H7 (cell line): ENCODE measurements at regions not wholly inside any gene's neighbourhood (a gene's known extent, or its start where the extent isn't known, plus 50 kb on each side); places are given as distances from the start of the nearest gene placed in this dataset.
"Not testable (repeated sequence)": the region's sequence is repeated elsewhere in the genome, so short reads cannot be mapped to it uniquely, and the experiment has no call there.

Source experiments
- DNase-seq: peaks from one replicate; pipeline ENCODE4 v3.0.0; 2012
- H3K27me3 ChIP-seq: 2 replicates; pipeline ENCODE4 v1.6.0; 2011; ENCODE audit warnings: mild to moderate bottlenecking, low read length; ENCODE audit not compliant: control insufficient read depth, insufficient read depth
- H3K36me3 ChIP-seq: replicated peaks from 2 replicates; pipeline ENCODE4 v1.5.1; 2011; ENCODE audit warnings: low read length; ENCODE audit not compliant: control insufficient read depth, insufficient read depth
- H3K4me3 ChIP-seq: 2 replicates; pipeline ENCODE4 v1.5.1; 2011; ENCODE audit warnings: low read depth, mild to moderate bottlenecking, control low read depth, low read length, moderate library complexity; ENCODE audit not compliant: insufficient read depth

DNA sequence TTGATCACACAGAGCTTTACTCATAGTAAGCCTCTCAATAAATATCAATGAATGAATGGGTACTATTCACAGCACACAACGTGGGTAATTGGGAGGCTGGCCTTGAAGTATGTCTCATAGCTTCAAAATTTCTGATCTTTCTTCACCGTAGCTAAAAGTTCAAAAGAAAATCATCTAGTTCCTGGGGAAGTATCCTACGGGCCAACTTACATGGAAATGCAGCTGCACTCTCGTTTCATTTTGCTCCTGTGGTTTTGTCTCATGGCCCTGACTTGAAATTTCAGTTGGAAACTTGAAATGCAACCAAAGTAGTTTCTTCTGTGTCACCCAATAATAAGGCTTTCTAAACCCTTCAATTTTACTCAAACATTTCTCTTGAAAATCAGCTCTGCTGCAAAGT is 76.1 kb upstream of the CNIH3 start:
- no peaks in the 10 kb centered on the region for H3K27me3 ChIP-seq
- DNase-seq: no peak
- H3K36me3 ChIP-seq: no peaks in the 10 kb centered on the region
- H3K4me3 ChIP-seq: no peak overlapping the region

DNA sequence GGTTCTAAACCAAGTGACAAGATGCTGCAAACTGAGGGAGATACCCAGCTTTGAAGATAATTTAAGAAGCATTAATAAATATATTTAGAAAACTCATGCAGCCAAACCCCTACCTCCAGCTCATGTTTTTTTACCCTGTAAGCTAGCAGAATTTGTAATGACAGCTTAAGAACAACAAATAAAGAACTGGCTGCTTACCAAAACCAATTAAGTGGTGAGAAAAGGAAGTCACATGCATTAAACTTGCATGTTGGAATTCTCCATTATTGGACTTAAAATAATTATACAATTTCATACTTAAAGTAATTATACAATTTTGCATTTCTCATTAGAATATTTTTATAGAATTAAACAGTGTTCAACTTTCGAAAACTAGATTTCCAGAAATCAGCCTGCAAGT is 75.6 kb upstream of the CNIH3 start:
- Histone ChIP-seq H3K27me3 (no peaks in the 10 kb centered on the region), H3K4me3 (no peak overlapping the region), H3K36me3 (no peaks in the 10 kb centered on the region)
- no peak for DNase-seq

DNA sequence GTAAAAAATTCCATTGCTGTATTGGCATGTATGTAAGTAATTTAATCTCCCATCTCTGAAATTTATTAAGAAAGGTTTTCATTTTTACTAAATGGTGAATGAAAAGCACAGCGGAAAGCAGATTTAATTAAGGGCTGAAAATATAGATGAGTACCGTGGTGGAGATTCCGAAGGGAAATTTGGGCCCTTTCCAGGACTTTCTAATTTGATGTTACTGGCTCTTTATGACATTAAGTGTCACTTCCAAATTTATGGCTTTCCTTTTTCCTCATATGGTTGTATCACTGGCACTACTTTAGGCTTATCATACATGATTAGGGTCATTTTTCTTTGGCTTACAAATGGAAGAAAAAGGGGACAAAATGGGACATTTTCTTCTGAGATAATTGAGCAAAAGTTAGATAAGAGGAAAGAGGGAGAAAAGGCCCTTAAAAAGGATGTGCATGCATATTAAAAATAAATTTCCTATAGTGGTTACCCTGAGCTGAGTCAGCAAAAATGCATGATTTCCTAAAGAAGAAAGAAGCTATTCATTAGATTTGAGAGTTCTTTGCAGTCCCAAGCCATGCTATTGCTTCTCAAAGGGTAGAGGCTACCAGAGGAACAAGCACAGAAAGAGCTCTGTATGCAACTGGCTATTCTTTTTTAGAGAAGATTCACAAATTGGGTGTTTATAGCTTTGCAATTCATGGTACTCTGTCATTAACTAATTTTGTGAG is 74.9 kb upstream of the CNIH3 start:
- Histone ChIP-seq H3K27me3 (no peaks in the 10 kb centered on the region), H3K4me3 (no peak overlapping the region), H3K36me3 (no peaks in the 10 kb centered on the region)
- no peak for DNase-seq

DNA sequence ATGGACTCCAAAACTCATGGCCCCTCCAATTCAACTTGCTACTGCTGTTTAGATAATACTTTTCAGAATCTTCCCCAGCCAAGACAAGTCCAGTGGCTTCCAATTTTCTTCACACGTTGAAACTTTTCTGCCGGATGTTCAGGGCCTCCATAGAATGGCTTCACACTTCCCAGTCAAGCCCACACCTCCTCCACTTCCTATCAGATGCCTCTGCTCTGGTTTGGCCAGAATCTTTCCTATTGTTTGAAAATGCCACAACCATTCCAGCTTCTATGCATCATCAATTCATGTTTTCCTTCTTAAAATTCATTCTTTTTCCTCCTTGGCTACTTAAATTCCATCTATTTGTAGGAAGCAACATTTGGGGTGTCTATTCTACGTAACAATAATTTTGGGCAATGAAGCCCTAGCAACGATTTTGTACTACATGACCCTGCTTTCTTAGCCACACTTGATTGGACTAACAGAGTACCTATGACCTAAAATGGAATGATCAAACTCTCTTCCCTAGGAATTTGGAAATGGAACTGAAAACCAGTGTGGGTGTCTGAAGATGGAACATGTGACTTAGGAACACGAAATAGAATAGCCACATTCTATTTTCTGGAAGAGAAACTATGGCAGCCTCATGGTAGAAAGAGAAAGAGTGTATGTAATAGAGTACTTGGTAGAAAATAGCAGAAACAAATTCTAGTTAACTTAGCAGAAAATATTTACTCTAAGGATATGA is 74.1 kb upstream of the CNIH3 start:
- H3K4me3 ChIP-seq: no peak overlapping the region
- no peaks in the 10 kb centered on the region for H3K27me3 ChIP-seq
- no peaks in the 10 kb centered on the region for H3K36me3 ChIP-seq
- no peak for DNase-seq

DNA sequence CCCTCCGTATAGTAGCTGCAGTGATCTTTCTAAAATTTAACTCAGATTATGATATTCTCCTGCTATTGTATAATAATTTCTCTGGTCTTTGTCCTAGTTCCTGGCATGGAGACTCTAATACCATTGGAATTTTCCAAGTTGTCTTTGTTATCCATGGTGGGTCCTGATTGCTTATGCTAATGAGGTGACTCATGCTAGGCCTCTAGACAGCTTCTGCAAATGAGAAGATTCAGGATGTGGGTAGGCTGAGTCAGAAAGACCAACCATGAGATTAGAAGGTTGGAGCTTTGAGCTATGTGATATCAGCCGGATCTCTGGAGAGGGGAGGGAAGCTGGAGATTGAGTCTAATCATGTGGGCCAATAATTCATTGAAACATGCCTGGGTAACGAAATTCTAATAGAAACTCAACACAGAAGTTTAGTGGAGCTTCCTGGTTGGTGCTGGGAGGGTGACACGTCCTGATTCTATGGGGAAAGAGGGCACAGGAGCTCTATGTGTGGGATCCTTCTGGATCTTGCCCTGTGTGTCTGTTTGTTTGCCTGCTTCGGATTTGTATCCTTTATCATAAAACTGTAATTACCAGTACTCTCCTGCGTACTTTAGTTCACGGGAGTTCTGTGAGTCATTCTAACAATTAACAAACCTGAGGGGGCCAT is 73.2 kb upstream of the CNIH3 start:
- Histone ChIP-seq H3K27me3 (no peaks in the 10 kb centered on the region), H3K36me3 (no peaks in the 10 kb centered on the region), H3K4me3 (no peak overlapping the region)
- no peak for DNase-seq

DNA sequence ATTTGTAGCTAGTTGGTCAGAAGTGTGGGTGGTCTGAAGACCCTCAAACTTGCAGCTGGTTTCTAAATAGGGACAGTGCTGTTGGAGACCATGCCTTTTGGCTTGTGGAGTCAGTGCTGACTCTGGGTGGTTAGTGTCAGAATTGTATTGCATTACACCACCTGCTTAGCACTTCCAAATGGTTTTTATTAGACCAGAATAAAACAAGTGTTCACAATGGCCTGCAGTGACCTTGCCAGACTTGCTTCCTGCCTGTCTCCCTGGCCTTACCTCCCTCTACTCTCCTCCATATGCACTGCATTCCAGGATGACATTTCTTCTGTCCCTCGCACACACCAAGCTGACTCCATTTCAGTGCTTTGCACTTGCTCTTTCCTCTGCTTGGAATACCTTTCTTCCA is 72.7 kb upstream of the CNIH3 start:
- no peak for DNase-seq
- H3K27me3 ChIP-seq: no peaks in the 10 kb centered on the region
- no peak overlapping the region for H3K4me3 ChIP-seq
- no peaks in the 10 kb centered on the region for H3K36me3 ChIP-seq

DNA sequence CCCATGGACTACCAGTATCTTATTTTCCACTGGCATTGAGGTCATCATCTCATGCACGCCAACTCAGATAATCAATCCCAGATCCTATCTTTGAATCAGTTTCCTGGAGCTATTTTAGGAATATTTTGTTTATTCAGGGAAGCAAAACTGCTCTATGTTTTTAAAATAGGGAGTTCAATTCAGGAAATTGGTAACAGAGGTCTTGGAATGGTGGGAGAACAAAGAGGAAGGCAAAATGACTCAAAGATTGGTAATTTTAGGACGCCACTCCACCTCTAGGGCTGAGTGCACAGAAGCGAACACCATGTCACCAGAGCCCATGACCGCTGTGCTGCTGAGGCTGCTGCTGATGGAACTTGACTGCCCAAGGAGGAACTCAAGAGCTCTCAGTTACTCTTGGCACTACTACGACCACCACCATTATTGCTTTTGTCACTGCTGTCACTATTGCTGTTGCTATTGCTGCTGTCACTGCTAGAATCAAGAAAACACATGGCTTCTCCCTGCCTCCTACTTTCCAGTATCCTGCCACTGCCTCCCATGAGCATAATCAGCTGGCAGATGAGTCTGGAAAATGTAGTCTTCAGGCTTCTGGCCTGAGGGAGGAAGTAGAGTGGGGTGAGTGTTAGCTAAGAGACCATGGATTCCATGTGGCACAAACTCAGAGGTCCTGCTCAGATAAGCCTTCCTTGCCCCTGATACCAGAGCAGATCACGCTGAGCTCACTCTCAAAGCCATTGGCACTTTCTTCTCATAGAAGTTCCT is 71.6 kb upstream of the CNIH3 start:
- Histone ChIP-seq H3K36me3 (no peaks in the 10 kb centered on the region), H3K27me3 (no peaks in the 10 kb centered on the region)
- no peak for DNase-seq

DNA sequence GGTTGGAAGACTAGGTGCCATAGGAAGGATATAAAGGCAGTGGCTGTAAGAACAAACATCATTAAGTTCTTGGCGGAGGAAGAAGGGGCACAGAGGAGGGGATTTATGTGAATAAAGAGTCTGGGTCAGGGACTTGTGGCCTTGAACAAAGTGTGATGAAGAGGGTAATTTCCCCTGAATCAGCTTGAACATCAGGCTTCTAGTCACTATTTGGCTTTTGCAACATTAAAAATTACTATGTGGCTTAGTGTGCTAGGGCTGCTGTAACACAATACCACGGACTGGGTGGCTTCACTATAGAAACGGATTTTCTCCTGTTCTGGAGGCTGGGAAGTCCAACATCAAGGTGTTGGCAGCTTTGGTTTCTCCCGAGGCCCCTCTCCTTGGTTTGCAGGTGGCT is 70.5 kb upstream of the CNIH3 start:
- DNase-seq: no peak
- no peak overlapping the region for H3K4me3 ChIP-seq
- H3K27me3 ChIP-seq: no peaks in the 10 kb centered on the region
- H3K36me3 ChIP-seq: no peaks in the 10 kb centered on the region

More for the DNA sequence above, 71.6 kb upstream of the CNIH3 start:
- no peak overlapping the region for H3K4me3 ChIP-seq

DNA sequence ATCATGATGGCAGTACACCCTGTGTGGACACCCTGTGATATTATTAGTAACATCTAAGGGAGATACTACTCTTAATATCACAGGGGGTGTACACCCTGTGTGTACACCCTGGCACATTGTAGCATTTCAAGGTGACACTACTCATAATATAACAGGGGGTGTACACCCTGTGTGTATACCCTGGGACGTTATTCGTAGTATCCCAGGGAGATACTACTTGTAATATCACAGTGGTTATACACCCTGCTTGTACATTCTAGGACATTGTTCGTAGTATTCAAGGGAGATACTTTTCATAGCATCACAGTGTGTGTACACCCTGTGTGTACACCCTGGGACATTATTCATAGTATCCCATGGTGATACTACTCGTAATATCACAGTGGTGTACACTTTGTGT is 67.4 kb upstream of the CNIH3 start:
- no peaks in the 10 kb centered on the region for H3K36me3 ChIP-seq
- DNase-seq: no peak
- H3K4me3 ChIP-seq: no peak overlapping the region
- no peaks in the 10 kb centered on the region for H3K27me3 ChIP-seq

DNA sequence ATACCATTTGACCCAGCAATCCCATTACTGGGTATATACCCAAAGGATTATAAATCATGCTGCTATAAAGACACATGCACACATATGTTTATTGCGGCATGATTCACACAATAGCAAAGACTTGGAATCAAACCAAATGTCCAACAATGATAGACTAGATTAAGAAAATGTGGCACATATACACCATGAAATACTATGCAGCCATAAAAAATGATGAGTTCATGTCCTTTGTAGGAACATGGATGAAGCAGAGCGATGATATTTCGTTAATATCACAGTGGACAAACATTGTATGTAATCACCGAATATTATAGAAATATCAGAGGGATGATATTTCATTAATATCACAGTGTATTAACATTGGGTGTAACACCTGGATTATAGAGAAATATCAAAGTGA is 64.9 kb upstream of the CNIH3 start:
- DNase-seq, H3K4me3 ChIP-seq, H3K36me3 ChIP-seq, H3K27me3 ChIP-seq: not testable (repeated sequence)

DNA sequence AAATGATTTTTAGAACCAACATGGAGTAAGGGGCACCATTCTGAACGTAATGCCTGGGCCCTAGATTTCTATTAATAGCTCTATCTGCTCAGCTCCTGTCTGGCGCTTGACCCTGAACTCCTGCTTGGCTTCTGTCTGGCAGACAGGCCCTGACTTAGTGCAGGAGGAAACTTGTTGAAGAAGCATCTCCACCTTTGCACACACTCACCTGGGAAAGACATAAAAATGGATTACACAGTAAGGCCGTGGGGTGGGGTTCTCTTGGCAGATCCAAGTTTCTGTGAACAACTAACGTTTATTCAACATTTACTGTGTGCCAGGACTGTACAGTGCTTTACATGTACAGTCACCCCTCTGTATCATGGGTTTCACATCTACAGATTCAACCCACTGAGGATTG is 62.1 kb upstream of the CNIH3 start:
- Histone ChIP-seq H3K4me3 (no peak overlapping the region), H3K36me3 (no peaks in the 10 kb centered on the region), H3K27me3 (no peaks in the 10 kb centered on the region; the same call in 1 of the 2 replicates)
- no peak for DNase-seq

DNA sequence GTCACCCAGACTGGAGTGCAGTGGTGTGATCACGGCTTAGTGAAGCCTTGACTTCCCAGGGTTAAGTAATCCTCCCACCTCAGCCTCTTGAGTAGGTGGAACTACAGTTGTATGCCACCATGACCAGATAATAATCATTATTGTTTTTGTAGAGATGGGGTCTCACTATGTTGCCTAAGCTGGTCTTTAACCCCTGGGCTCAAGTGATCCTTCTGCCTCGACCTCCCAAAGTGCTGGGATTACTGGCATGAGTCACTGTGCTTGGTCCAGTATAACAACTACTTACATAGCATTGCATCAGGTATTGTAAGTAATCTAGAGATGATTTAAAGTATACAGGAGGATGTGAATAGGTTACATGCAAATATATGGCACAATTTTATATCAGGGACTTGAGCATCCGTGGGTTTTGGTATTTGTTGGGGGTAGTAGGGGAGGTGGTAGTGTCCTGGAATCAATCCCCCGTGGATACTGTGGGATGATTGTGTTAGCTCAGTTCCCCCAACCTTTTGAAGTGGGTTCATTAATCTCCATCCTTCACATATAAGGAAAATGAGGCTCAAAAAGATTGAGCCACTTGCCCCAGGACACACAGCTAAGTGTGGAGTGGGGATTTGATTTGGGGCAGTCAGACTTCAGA is 61.4 kb upstream of the CNIH3 start:
- Histone ChIP-seq H3K4me3 (no peak overlapping the region), H3K36me3 (no peaks in the 10 kb centered on the region), H3K27me3 (no peaks in the 10 kb centered on the region; the same call in 1 of the 2 replicates)
- no peak for DNase-seq

DNA sequence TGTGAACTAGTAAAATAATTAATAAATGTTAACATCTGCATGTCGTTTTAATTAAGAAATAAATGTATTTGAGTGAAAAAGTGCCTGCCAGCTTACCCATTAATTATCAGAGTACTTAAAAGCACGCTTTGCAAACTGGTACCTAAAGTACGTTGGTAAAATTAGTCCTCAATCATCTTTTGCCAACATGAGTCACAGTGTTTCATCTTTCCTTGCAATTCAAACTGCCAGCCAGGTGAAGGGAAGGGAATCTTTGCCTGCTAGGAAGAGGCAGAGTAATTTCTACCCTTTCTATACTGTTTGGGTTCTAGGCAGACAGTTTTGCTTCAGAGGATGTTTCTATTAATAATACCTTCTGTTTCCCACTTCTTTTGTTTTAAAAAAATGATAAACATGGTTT is 57.2 kb upstream of the CNIH3 start:
- Histone ChIP-seq H3K4me3 (no peak overlapping the region), H3K27me3 (no peaks in the 10 kb centered on the region; the same call in 1 of the 2 replicates), H3K36me3 (no peaks in the 10 kb centered on the region)
- DNase-seq: no peak
